OCI-LY1 (cell line): ENCODE measurements at regions not wholly inside any gene's neighbourhood (a gene's known extent, or its start where the extent isn't known, plus 50 kb on each side); places are given as distances from the start of the nearest gene placed in this dataset.

Source experiments
- H2AFZ ChIP-seq: fragments of 200-600 bp; sonication (generic), shearing (Covaris generic); 2 replicates; pipeline ENCODE4 v1.6.0; 2014; ENCODE audit warnings: antibody characterized with exemption, mild to moderate bottlenecking, low read length
- H3F3A ChIP-seq: fragments of 200-600 bp; sonication (generic), shearing (Covaris generic); 2 replicates; pipeline ENCODE4 v1.6.0; 2014; ENCODE audit warnings: mild to moderate bottlenecking, antibody characterized with exemption, low read length, moderate library complexity; ENCODE audit not compliant: insufficient read depth
- H3K27ac ChIP-seq: fragments of 200-600 bp; sonication (generic); 2 replicates; pipeline ENCODE4 v1.5.1; 2014; ENCODE audit warnings: low read length, mixed run types, mild to moderate bottlenecking, low read depth; ENCODE audit not compliant: poor library complexity, severe bottlenecking
- H3K27me3 ChIP-seq: fragments of 200-600 bp; sonication (generic); 2 replicates; pipeline ENCODE4 v1.6.0; 2014; ENCODE audit warnings: antibody characterized with exemption, mild to moderate bottlenecking, low read length, moderate library complexity; ENCODE audit not compliant: insufficient read depth
- H3K36me3 ChIP-seq: fragments of 200-600 bp; sonication (generic); 2 replicates; pipeline ENCODE4 v1.6.1; 2014; ENCODE audit warnings: mild to moderate bottlenecking, antibody characterized with exemption, low read length, moderate library complexity, mixed read lengths; ENCODE audit not compliant: insufficient read depth
- H3K4me1 ChIP-seq: fragments of 200-600 bp; sonication (generic); 2 replicates; pipeline ENCODE4 v1.5.1; 2014; ENCODE audit warnings: mild to moderate bottlenecking, low read length, moderate library complexity; ENCODE audit not compliant: insufficient read depth, severe bottlenecking
- H3K4me2 ChIP-seq: fragments of 200-600 bp; sonication (generic), shearing (Covaris generic); 2 replicates; pipeline ENCODE4 v1.6.1; 2014; ENCODE audit warnings: low read length
- H3K4me3 ChIP-seq: fragments of 200-600 bp; sonication (generic); 2 replicates; pipeline ENCODE4 v1.5.1; 2014; ENCODE audit warnings: low read length, low read depth, mild to moderate bottlenecking, mixed read lengths; ENCODE audit not compliant: poor library complexity, severe bottlenecking
- H3K79me2 ChIP-seq: fragments of 200-600 bp; shearing (Covaris generic); 2 replicates; pipeline ENCODE4 v1.6.1; 2016; ENCODE audit warnings: mixed run types, low read length, mixed read lengths; ENCODE audit not compliant: insufficient read depth
- H3K9ac ChIP-seq: fragments of 200-600 bp; sonication (generic), shearing (Covaris generic); 2 replicates; pipeline ENCODE4 v1.6.1; 2014; ENCODE audit warnings: mild to moderate bottlenecking, low read length, mixed read lengths
- H3K9me2 ChIP-seq: fragments of 200-600 bp; sonication (generic), shearing (Covaris generic); 2 replicates; pipeline ENCODE4 v1.6.1; 2014; ENCODE audit warnings: low read depth, mild to moderate bottlenecking, low read length, mixed read lengths
- H3K9me3 ChIP-seq: fragments of 200-600 bp; shearing (Covaris generic); 2 replicates; pipeline ENCODE4 v1.6.1; 2014; ENCODE audit warnings: low read length, mixed read lengths
- H4K20me1 ChIP-seq: fragments of 200-600 bp; sonication (generic), shearing (Covaris generic); 2 replicates; pipeline ENCODE4 v1.6.0; 2016; ENCODE audit warnings: mild to moderate bottlenecking, low read length; ENCODE audit not compliant: insufficient read depth
- EZH2 ChIP-seq: fragments of 200-600 bp; sonication (generic), shearing (Covaris generic); IDR thresholded peaks from 2 replicates; pipeline ENCODE4 v1.8.0; 2017; ENCODE audit warnings: borderline replicate concordance, mixed run types, mild to moderate bottlenecking, antibody characterized with exemption, low read length, moderate library complexity, mixed read lengths
- TF ChIP-seq, protein P1 (sequence below): fragments of 200-600 bp; sonication (generic), shearing (Covaris generic); IDR thresholded peaks from 2 replicates; pipeline ENCODE4 v1.5.1; 2017; ENCODE audit warnings: mild to moderate bottlenecking, antibody characterized with exemption, low read length, moderate library complexity, mixed read lengths

DNA sequence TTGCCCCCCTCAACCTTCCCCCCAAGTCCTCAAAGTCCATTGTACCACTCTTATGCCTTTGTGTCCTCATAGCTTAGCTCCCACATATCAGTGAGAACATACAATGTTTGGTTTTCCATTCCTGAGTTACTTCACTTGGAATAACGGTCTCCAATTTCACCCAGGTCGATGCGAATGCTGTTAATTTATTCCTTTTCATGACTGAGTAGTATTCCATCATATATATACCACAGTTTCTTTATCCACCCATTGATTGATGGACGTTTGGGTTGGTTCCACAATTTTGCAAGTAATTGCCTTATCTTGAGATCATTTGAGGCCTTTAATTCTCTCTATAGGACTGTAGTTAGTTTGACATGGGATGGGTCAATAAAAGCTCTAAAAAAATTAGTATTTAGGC, 124.7 kb downstream of the ARL4A start:
- Histone ChIP-seq H3K4me1 (no peaks in the 10 kb centered on the region), H3K4me3 (no peak overlapping the region)

DNA sequence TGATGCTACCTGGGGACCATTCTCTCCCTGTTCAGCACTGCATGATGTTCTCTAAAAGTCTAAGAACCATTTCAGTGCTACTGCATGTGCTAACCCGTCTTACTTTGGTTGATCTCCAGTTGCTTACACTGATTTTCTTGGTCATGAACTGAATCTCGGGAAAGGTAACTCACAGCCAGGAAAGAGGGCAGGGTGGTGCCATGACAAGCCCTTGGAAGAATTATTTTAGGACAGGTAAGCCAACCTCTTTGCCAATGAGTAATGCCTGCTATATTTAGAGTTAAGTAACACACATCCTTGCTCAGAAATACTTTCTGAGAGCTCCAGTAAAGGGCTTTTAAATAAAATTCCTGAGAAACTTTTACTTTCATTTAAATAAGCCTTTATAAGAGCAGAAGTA, 126.7 kb downstream of the ARL4A start:
- H3K9me3 ChIP-seq, result no peaks in the 10 kb centered on the region
- H3K4me1 ChIP-seq, result no peaks in the 10 kb centered on the region
- no peaks in the 10 kb centered on the region for H3K9me2 ChIP-seq
- H3F3A ChIP-seq, result no peaks in the 10 kb centered on the region
- no peak overlapping the region for H2AFZ ChIP-seq
- H4K20me1 ChIP-seq, result no peaks in the 10 kb centered on the region
- TF ChIP-seq, protein P1, sequence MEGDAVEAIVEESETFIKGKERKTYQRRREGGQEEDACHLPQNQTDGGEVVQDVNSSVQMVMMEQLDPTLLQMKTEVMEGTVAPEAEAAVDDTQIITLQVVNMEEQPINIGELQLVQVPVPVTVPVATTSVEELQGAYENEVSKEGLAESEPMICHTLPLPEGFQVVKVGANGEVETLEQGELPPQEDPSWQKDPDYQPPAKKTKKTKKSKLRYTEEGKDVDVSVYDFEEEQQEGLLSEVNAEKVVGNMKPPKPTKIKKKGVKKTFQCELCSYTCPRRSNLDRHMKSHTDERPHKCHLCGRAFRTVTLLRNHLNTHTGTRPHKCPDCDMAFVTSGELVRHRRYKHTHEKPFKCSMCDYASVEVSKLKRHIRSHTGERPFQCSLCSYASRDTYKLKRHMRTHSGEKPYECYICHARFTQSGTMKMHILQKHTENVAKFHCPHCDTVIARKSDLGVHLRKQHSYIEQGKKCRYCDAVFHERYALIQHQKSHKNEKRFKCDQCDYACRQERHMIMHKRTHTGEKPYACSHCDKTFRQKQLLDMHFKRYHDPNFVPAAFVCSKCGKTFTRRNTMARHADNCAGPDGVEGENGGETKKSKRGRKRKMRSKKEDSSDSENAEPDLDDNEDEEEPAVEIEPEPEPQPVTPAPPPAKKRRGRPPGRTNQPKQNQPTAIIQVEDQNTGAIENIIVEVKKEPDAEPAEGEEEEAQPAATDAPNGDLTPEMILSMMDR, result no peak
- no peak for TF ChIP-seq EZH2
- H3K79me2 ChIP-seq, result no peaks in the 10 kb centered on the region
- H3K27ac ChIP-seq, result no peak overlapping the region
- H3K9ac ChIP-seq, result no peak overlapping the region
- no peaks in the 10 kb centered on the region for H3K27me3 ChIP-seq
- no peak overlapping the region for H3K4me3 ChIP-seq
- no peaks in the 10 kb centered on the region for H3K36me3 ChIP-seq
- no peak overlapping the region for H3K4me2 ChIP-seq

More for the DNA sequence above, 124.7 kb downstream of the ARL4A start:
- no peak for TF ChIP-seq EZH2
- TF ChIP-seq, protein P1, result no peak
- H3K9me2 ChIP-seq, result no peaks in the 10 kb centered on the region
- no peaks in the 10 kb centered on the region for H3K9me3 ChIP-seq
- no peaks in the 10 kb centered on the region for H3F3A ChIP-seq
- H3K79me2 ChIP-seq, result no peaks in the 10 kb centered on the region
- no peak overlapping the region for H2AFZ ChIP-seq
- H3K36me3 ChIP-seq, result no peaks in the 10 kb centered on the region
- H3K9ac ChIP-seq, result no peak overlapping the region
- no peak overlapping the region for H3K4me2 ChIP-seq
- H3K27ac ChIP-seq, result no peak overlapping the region
- H4K20me1 ChIP-seq, result no peaks in the 10 kb centered on the region
- no peaks in the 10 kb centered on the region for H3K27me3 ChIP-seq

DNA sequence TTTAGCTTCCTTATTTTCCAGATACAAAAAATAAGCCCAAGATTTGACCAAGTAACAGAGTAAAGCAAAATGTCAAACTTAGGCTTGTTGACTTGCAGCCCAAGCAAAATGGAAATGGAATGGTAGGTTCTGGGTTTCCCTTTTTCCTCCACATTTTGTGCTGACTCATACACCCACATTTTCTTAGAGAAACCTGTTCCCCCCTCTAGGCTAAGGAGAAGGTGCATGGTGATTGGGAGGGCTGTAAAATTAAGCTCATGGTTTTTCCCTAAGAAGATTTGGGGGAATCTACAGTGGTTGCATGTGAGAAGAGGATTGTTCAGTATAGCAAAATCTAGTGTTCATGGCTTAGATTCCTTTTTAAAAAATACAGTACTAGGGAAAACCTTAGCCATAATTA, 127.4 kb downstream of the ARL4A start:
- no peak overlapping the region for H3K4me3 ChIP-seq
- H3F3A ChIP-seq, result no peaks in the 10 kb centered on the region
- H3K36me3 ChIP-seq, result no peaks in the 10 kb centered on the region
- TF ChIP-seq, protein P1, result no peak
- TF ChIP-seq EZH2, result no peak
- no peaks in the 10 kb centered on the region for H3K27me3 ChIP-seq
- H4K20me1 ChIP-seq, result no peaks in the 10 kb centered on the region
- no peaks in the 10 kb centered on the region for H3K79me2 ChIP-seq
- H2AFZ ChIP-seq, result no peak overlapping the region
- H3K9ac ChIP-seq, result no peak overlapping the region
- H3K27ac ChIP-seq, result no peak overlapping the region
- no peaks in the 10 kb centered on the region for H3K9me3 ChIP-seq
- H3K9me2 ChIP-seq, result no peaks in the 10 kb centered on the region
- H3K4me1 ChIP-seq, result no peaks in the 10 kb centered on the region
- no peak overlapping the region for H3K4me2 ChIP-seq
